HepG2 (cell line): ENCODE measurements at regions not wholly inside any gene's neighbourhood (a gene's known extent, or its start where the extent isn't known, plus 50 kb on each side); places are given as distances from the start of the nearest gene placed in this dataset.

Source experiments
- ATAC-seq: fragments of 200-7000 bp; cut with Tn5 transposase; 3 replicates; pipeline ENCODE4 v1.9.1; 2020; ENCODE audit warnings: mild to moderate bottlenecking, moderate library complexity
- BruUV-seq: library from RNA; stranded (reverse); fragments of 400-500 nt; replicated peaks from 2 replicates; lab custom pipeline; 2021; lab: Mats Ljungman, UMichigan
- CTCF ChIA-PET: fragments of 300-600 bp; formaldehyde crosslinking; extraction: SDS; loops from one replicate; lab custom pipeline; 2021; ENCODE audit warnings: low total read pairs, inconsistent platforms, low intra/inter-chr PET ratio; lab: Yijun Ruan, JAX
- POLR2A ChIA-PET: fragments of 350-600 bp; sonication (Branson Sonifier 250); formaldehyde crosslinking; loops from one replicate; lab custom pipeline; 2020; ENCODE audit warnings: antibody characterized with exemption, inconsistent platforms; lab: Yijun Ruan, JAX
- DNase-seq: peaks from one replicate; pipeline ENCODE4 v3.0.0-alpha.2; 2015; ENCODE audit warnings: low spot score
- FAIRE-seq: peaks from 3 replicates; lab custom pipeline; 2011; peaks lifted over from hg19 to GRCh38; lab: Jason Lieb, UNC
- H2AFZ ChIP-seq: one replicate; pipeline ENCODE4 v1.6.1; 2011; ENCODE audit warnings: low read length, inconsistent platforms
- H3K27ac ChIP-seq: fragments of 300-600 bp; 3 replicates; pipeline ENCODE4 v1.8.0; 2011; ENCODE audit warnings: mixed run types, mild to moderate bottlenecking, mixed read lengths, low read length, inconsistent platforms; ENCODE audit not compliant: insufficient read depth; ENCODE audit errors: extremely low read length
- H3K27me3 ChIP-seq, 2 experiments: fragments of 200-600 bp in 1 of 2; 2 replicates in 1 of 2; 3 replicates in 1 of 2; pipeline versions ENCODE4 v1.6.0 to v1.8.0; 2011; ENCODE audit warnings: low read length in 2 of 2, mild to moderate bottlenecking in 2 of 2, moderate library complexity in 2 of 2, inconsistent platforms in 1 of 2; ENCODE audit not compliant: insufficient read depth in 2 of 2, control insufficient read depth in 1 of 2
- H3K36me3 ChIP-seq, 2 experiments: fragments of 200-600 bp in 1 of 2; replicated peaks in 1 of 2; 2 replicates in 1 of 2; 3 replicates in 1 of 2; pipeline versions ENCODE4 v1.5.1 to v1.8.0; 2011; ENCODE audit warnings: low read length in 2 of 2, inconsistent platforms in 1 of 2; ENCODE audit not compliant: insufficient read depth in 2 of 2, control insufficient read depth in 1 of 2
- H3K4me1 ChIP-seq: 2 replicates; pipeline ENCODE4 v1.5.1; 2012; ENCODE audit warnings: low read length, inconsistent platforms; ENCODE audit not compliant: insufficient read depth
- H3K4me2 ChIP-seq: 2 replicates; pipeline ENCODE4 v1.6.0; 2011; ENCODE audit warnings: low read depth, low read length, inconsistent platforms
- H3K4me3 ChIP-seq, 3 experiments: fragments of 200-600 bp in 1 of 3; sonication (generic), shearing (Covaris generic) in 1 of 3; replicated peaks in 1 of 3; 2 replicates each; pipeline ENCODE4 v1.5.1; 2011 to 2016; ENCODE audit warnings: low read length in 3 of 3, inconsistent platforms in 2 of 3, low read depth in 2 of 3, mild to moderate bottlenecking in 2 of 3, control low read depth in 1 of 3, mixed read lengths in 1 of 3; ENCODE audit not compliant: insufficient read depth in 1 of 3
- H3K79me2 ChIP-seq: one replicate; pipeline ENCODE4 v1.6.1; 2011; ENCODE audit warnings: low read length, inconsistent platforms; ENCODE audit not compliant: insufficient read depth
- H3K9ac ChIP-seq: 2 replicates; pipeline ENCODE4 v1.6.0; 2011; ENCODE audit warnings: mild to moderate bottlenecking, low read depth, low read length, inconsistent platforms; ENCODE audit not compliant: insufficient read depth
- H3K9me3 ChIP-seq: 2 replicates; pipeline ENCODE4 v1.5.1; 2012; ENCODE audit warnings: mild to moderate bottlenecking, low read length
- H4K20me1 ChIP-seq: 2 replicates; pipeline ENCODE4 v1.6.0; 2011; ENCODE audit warnings: inconsistent platforms, mild to moderate bottlenecking, low read length, moderate library complexity; ENCODE audit not compliant: insufficient read depth
- ASH2L ChIP-seq: fragments of 300-600, 200-600 bp; sonication (generic); IDR thresholded peaks from 2 replicates; pipeline ENCODE4 v1.7.0; 2017; ENCODE audit warnings: low read depth, mild to moderate bottlenecking, moderate library complexity, mixed read lengths, low read length; ENCODE audit not compliant: insufficient read length
- BATF2 ChIP-seq: sonication (generic); formaldehyde crosslinking; IDR thresholded peaks from 2 replicates; pipeline ENCODE4 v1.8.0; 2022; ENCODE audit warnings: mild to moderate bottlenecking, missing genetic modification reagents, moderate library complexity
- CREB3 ChIP-seq: sonication (generic); formaldehyde crosslinking; IDR thresholded peaks from 2 replicates; pipeline ENCODE4 v1.5.0; 2020; ENCODE audit warnings: missing genetic modification reagents
- HIC2 ChIP-seq: sonication (generic); formaldehyde crosslinking; IDR thresholded peaks from 2 replicates; pipeline ENCODE4 v1.9.0; 2022; ENCODE audit warnings: low read depth, missing genetic modification reagents
- HNF4A ChIP-seq: sonication (generic); formaldehyde crosslinking; IDR thresholded peaks from 2 replicates; pipeline ENCODE4 v1.4.0; 2020; ENCODE audit warnings: missing genetic modification reagents
- HNRNPH1 ChIP-seq: fragments of 200-400 bp; formaldehyde crosslinking; optimal IDR thresholded peaks from 2 replicates; pipeline ENCODE3; 2017; ENCODE audit warnings: mild to moderate bottlenecking, low read depth, low read length
- NR1H2 ChIP-seq: sonication (generic); formaldehyde crosslinking; IDR thresholded peaks from 2 replicates; pipeline ENCODE4 v1.8.1; 2022; ENCODE audit warnings: low read depth, missing genetic modification reagents, borderline replicate concordance
- NR2C2 ChIP-seq: sonication (generic); formaldehyde crosslinking; IDR thresholded peaks from 2 replicates; pipeline ENCODE4 v1.4.0; 2020; ENCODE audit warnings: missing genetic modification reagents, mild to moderate bottlenecking, moderate library complexity, borderline replicate concordance
- SALL1 ChIP-seq: sonication (generic); formaldehyde crosslinking; IDR thresholded peaks from 2 replicates; pipeline ENCODE4 v1.8.0; 2022; ENCODE audit warnings: mild to moderate bottlenecking, missing genetic modification reagents
- TBX2 ChIP-seq: sonication (generic); formaldehyde crosslinking; IDR thresholded peaks from 2 replicates; pipeline ENCODE4 v1.5.0; 2020; ENCODE audit warnings: missing genetic modification reagents, mild to moderate bottlenecking, borderline replicate concordance
- TEAD3 ChIP-seq: optimal IDR thresholded peaks from 2 replicates; pipeline ENCODE3; 2016; ENCODE audit warnings: borderline replicate concordance
- ZNF34 ChIP-seq: sonication (generic); formaldehyde crosslinking; IDR thresholded peaks from 2 replicates; pipeline ENCODE4 v1.4.0; 2020; ENCODE audit warnings: mild to moderate bottlenecking, missing genetic modification reagents, borderline replicate concordance
- ZNF510 ChIP-seq: sonication (generic); formaldehyde crosslinking; IDR thresholded peaks from 2 replicates; pipeline ENCODE4 v1.4.0; 2020; ENCODE audit warnings: low read depth, mild to moderate bottlenecking, missing genetic modification reagents
- WGBS: methylation state at CpG from one replicate; pipeline ENCODE4 v1.1.6; 2017; ENCODE audit warnings: low lambda C conversion rate; 5-methylcytosine and 5-hydroxymethylcytosine counted together
- in situ Hi-C: cut with HindIII; loops from 2 replicates; pipeline ENCODE4 v1.10.0; 2017; ENCODE audit warnings: low pct_unique_long_range_greater_than_20kb; ENCODE audit not compliant: extremely low pct_ligation_motif_present
- intact Hi-C: fragments of 100-400 bp; cut with micrococcal nuclease; formaldehyde crosslinking; loops from one replicate; pipeline ENCODE4 v1.10.0; 2022; ENCODE audit not compliant: unreplicated experiment

GRCh38 chr15:62509395-62509958 lies 344.4 kb upstream of the C2CD4B start (continued):
- TF ChIP-seq ASH2L: peak; percentile 40
- peak; percentile 75 for TF ChIP-seq TEAD3 (CRISPR knock-in tag)
- TF ChIP-seq SALL1 (CRISPR knock-in tag): peak; percentile 34; the same call in 1 of the 2 replicates
- no peak for TF ChIP-seq ZNF510 (CRISPR knock-in tag)
- peak; percentile 15; the same call in 1 of the 2 replicates for TF ChIP-seq HNF4A (CRISPR knock-in tag)
- no peak for TF ChIP-seq ZNF34 (CRISPR knock-in tag)
- TF ChIP-seq, all 625 proteins: peak for 7

- ChIA-PET POLR2A (no interaction called here), CTCF (no interaction called here)
- WGBS: 92% methylated on average over 4 of the region's 4 CpGs
- no peaks in the 10 kb centered on the region for H3K9me3 ChIP-seq
- BruUV-seq: no TSS peak
- H3K4me3 ChIP-seq: no peak overlapping the region
- H2AFZ ChIP-seq: no peak overlapping the region
- intact Hi-C loops: no loop called here
- peaks cover 50% of the 10 kb centered on the region for H3K4me1 ChIP-seq
- FAIRE-seq: no peak
- ATAC-seq: no peak
- no peaks in the 10 kb centered on the region for H3K79me2 ChIP-seq
- H3K9ac ChIP-seq: no peak overlapping the region
- no peak for DNase-seq
- no peaks in the 10 kb centered on the region for H3K36me3 ChIP-seq
- H4K20me1 ChIP-seq: no peaks in the 10 kb centered on the region
- no peak overlapping the region for H3K4me2 ChIP-seq
- no peak overlapping the region for H3K27ac ChIP-seq
- in situ Hi-C loops: no loop called here
- no peaks in the 10 kb centered on the region for H3K27me3 ChIP-seq
- TF ChIP-seq CREB3 (CRISPR knock-in tag) (no peak), NR2C2 (CRISPR knock-in tag) (no peak), BATF2 (CRISPR knock-in tag) (no peak), HNRNPH1 (no peak), HIC2 (CRISPR knock-in tag) (no peak), TBX2 (CRISPR knock-in tag) (no peak), NR1H2 (CRISPR knock-in tag) (no peak)
Measured at GRCh38 chr15:62510791-62511190, 345.7 kb upstream of the C2CD4B start.
